ENCODE measurements at regions not wholly inside any gene's neighbourhood (a gene's known extent, or its start where the extent isn't known, plus 50 kb on each side); places are given as distances from the start of the nearest gene placed in this dataset.
A peak's percentile ranks its signal among the peaks of the same experiment; 100 is the strongest.

DNA sequence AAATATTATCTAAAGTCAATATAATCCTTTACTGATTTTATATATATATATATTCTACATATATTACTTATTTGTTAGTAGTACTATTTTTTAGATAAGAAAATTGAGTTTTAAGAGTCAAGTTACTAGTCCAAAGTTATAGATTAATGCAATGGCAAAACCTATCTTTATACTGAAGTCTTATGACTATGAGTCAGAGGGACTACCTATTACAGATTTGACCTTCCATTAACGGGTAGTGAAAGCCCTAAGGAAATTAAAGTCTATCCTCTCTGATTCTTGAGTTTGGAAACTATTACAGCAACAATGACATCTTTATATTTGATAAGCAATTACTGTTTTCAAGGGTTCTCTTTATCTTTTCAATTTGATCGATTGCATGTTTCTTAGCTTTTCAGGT, 315.8 kb downstream of the CASP12 start:
- no peak for DNase-seq

DNA sequence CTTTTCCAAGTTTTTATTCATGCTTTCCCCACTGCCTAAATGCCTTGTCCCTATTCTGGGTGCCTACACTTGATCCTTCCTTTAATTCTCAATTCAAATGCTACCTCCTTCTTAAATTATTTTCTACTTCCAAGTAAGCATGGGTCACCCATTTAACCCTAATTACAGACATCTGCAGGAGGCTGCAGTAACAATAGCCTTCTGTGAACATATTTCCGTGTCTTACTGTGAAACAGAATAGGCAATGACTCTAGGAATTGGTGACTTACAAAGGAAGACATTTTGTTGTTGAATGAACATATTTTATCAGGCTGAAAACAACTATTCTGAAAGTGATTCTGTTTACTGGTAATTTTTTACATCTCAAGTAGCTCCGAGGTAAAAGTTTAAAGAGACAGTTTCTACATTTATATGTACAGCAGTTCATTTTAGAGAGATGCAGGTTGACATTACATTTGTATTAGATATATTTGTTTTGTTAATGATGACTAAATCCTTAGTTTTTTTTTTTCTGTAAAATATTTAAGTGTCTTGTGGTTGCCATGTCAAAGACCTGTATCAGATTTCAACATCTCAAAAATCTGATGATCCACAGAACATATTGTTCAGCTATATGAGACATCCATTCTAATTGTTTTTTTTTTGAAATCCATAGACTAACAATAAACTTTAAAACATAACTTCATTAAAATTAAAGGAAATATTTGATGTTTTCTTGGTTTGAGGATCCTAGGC, 316.8 kb downstream of the CASP12 start:
- DNase-seq, result no peak

DNA sequence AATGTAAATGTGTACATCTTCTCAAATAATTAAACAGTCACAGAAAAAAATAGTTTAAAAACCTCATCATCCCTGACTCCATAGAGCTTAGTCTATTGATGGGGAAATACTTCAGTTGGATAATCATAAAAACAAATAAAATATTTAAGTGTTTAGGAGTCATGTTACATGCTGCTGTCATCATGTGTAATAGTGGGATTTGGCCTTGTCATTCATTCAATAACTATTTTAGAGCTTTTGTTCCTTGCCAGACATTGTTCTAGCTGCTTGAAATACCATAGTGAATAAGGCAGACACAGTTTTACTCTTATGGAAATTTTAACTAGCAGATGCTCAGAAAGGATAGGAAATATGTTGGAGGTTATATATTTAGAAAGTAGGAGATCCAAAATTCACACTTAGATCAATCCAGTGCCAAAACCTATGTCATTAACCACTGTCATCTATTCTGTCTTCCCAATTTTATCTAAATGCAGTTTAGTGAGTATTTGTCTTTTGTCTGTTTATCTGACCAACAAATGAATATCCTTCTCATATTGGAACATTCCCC, 324.7 kb downstream of the CASP12 start:
- no peak for DNase-seq

DNA sequence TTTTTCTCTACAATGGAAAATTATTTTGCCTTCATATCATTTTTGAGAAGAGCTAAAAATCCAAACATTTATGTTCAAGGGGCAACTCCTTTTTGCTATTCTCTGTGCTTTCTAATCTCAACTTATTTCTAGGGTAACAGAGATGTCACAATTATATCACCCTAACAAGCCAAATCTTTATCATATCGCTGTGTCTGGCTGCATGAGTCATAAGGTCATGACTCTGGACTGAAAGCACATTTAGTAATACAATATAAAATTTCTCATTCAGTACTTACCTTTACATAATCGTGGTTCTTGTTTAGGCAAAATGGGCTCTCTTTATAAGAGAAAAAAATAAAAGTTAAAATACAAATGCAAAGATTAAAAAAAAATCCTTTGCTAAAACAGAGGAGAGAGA, 326.0 kb downstream of the CASP12 start:
- DNase-seq, result no peak

DNA sequence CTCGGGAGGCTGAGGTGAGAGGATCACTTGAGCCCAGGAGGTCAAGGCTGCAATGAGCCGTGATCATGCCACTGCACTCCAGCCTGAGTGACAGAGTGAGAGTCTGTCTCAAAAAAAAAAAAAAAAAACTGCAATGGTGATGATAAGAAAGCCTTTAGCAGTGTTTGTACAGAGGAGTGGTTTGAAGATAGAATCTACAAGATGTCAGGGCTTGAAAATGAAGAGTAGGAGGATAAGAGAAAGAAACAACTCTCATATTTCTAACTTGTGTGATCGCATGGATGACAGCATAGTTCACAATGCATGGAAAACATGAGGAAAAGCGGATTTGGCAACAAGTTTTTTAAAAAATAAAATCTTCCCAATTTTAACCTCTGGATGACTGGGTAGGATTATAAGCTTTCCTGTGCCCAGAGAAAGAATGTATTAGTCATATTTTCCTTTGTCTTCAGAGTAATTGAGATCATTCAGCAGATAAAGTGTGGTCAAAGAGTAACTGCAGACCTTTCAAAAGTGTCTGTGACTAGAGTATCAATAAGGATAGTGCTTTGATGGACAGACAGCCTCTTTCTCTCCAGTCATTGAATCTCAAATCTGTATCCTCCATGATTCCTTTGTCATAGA, 328.1 kb downstream of the CASP12 start:
- no peak for DNase-seq

DNA sequence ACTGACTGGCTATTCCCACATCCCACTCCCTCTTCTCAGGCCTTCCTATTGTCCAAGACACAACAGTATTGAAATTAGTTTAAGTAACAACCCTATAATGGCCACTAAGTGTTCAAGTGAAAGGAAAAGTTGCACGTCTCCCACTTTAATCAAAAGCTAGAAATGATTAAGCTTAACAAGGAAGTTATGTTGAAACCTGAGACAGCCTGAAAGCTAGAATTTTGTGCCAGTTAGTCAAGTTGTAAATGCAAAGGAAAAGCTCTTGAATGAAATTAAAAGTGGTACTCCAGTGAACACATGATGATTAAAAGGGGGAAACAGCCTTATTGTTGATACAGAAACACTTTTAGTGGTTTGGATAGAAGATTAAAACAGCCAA, 332.7 kb downstream of the CASP12 start:
- no peak for DNase-seq

DNA sequence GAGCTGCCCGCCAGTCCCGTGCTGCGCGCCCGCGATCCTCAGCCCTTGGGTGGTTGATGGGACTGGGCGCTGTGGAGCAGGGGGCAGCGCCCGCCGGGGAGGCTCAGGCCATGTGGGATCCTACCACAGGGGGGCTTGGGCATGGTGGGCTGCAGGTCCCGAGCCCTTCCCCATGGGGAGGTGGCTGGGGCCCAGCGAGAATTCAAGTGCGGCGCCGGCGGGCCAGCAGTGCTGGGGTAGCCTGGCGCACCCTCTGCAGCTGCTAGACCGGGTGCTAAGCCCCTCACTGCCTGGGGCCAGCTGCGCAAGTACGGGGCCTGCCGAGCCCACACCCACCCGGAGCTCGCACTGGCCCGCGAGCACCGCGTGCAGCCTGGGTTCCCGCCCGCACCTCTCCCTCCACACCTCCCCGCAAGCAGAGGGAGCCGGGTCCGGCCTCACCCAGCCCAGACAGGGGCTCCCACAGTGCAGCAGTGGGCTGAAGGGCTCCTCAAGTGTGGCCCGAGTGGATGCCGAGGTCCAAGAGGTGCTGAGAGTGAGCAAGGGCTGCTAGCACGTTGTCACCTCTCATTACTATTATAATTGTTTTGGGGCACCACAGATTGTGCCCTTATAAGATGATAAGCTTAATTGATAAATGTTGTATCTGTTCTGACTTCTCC, 333.2 kb downstream of the CASP12 start:
- DNase-seq, result no peak

DNA sequence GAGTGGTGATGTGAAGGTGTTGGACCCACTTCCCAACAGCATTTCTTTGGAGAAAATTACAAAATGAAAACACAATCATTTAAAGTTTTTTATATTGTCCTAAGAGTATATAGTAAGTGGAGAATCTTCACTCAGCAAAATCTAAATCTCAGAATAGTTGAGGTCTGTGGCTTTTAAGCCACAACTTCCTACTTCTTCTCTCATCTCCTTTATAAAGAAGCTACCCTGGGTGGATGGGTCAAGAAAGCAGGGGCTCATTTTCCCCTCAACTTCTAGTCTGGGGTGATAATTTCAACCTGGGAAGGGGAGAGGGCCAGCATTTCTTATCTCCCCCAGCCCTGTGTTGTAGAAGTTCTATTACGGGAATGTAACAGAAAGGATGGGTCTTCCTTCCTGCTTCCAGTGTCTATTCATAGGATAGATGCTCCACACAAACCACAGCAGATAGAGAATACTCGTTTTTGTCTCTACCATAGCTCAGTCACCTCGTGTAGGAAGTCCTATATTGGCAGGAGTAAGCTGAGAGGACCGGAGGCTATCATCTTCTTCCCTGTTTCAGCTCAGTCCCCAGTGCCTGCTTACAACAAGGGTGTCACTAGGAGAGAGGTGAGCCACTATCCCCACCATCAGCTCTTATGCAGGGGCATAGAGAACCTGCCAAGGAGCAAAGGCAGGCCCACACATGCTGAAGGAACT, 341.5 kb downstream of the CASP12 start:
- no peak for DNase-seq

DNA sequence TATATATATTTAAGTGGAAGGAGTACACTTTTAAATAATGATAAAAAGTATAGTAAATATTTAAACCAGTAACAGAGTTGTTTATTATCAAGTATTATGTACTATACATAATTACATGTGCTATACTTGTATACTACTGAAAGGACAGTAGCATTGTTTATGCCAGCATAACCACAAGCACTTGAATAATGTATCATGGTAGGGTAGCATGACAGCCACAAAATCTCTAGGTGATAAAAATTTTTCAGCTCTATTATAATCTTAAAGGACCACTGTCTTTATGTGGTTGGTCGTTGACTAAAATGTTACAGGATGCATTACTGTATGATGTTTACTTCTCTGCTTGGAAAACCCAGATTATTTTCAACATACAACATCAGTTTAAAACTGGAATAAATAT, 349.2 kb downstream of the CASP12 start:
- DNase-seq, result no peak

DNA sequence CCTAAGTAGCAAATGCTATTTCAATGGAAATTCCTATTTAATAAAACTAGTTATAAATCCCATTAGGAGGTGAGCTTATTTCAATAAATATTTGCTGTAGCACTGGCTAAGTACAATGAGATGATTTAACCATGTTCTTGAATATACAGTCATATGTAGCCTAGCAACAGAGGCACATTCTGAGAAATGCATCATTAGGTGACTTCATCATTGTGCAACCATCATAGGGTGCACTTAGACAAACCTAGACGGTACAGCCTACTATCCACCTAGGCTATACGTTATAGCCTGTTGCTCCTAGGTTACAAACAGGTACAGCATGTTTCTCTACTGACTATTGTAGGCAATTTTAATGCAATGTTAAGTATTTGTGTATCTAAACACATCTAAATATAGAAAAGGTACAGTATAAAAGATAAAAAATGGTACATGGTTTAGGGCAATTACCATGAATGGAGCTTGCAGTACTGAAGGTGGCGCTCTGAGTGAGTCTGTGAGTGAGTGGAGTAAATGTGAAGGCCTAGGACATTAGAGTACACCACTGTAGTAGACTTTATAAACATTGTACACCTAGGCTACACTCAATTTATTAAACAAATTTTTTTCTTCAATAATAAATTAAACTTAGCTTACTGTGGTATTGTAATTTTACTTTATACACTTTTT, 350.1 kb downstream of the CASP12 start:
- DNase-seq, result no peak

DNA sequence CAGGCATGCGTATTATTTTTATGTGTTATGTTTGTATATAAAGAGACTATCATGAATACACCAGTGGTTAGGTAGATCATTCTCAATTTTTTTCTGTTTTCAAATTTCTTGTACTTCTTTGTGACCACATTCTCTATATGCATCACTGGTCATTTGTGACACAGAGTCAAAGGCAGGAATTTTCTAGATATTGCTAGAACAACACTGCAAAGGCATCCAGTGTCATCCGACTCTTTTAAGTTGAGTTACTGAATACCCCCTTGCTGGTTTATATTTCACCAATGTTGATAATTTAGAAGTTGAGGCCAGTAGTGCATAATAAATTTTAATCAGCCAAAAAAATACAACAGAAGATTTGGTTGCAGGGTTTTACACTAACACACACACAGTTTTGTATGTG, 351.8 kb downstream of the CASP12 start:
- no peak for DNase-seq

DNA sequence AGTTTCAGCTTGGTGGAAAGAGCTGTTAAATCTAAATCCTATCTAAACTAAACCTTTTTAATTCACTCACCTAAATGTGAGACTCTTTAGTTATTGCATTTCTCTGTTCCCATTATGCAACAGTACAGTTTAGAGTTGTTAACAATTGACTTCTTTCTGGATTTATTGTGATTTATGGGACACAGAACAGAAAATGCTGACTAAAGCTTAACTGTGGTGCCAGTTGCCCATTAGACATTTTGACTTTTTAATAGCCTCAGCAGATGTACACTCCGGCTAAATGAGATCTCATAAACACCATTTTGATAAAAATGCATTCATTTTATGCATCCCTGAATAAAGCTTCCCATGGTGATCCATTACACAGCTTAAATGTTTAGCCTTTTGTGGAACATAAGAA, 356.6 kb downstream of the CASP12 start:
- DNase-seq, result no peak

DNA sequence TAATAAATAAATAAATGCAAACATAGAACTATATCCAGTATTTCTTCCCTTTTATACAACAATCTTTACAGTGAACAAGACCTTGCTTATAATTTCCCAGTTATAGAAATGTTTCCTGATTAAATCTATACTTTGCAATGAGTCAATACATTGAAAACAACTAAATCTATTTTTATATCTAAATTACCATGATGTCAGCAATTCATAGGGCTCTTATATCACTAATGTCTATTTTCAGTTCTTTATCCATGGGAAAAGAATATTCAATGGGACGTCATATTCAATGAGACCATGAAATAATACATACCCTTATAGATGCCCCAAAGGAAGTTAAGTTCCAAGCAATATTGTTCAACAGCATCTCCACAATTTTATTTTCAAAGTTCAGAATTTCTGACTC, 359.9 kb downstream of the CASP12 start:
- DNase-seq, result no peak

DNA sequence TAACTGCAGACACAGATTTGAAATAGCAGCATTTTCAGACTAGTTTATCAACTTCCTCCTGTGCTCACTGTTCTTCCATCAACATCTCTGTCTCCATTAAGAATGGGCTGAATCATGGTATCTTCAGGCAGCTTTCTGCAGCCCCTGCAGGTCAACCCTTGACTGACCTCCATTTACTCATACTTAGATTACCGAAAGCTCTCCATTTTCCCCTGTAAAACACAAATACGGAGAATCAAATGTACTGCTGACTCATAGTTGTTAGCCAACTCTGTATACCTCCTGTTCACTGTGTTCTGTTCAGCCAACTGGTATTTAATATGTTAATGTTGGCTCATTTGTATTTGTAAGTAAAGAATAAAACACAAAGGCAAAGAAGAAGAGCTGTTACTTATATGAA, 364.0 kb downstream of the CASP12 start:
- no peak for DNase-seq

DNA sequence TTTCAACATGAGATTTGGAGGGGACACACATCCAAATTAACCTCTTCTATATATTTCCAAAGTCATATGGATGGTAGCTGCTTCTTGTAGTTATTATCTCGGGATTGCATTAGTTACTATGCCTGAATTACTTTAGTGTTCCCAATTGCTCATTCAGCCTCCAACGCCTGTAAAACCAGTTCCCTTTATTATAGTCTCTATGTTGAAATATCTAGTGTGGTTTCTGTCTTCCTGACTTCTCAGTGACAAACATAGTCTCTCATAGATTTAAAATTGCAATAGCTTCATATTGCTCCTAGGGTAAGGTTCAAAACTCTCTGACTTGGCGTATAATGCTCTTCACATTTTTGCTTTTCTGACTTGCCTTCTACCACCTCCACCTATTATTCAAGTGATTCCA, 366.4 kb downstream of the CASP12 start:
- no peak for DNase-seq

DNA sequence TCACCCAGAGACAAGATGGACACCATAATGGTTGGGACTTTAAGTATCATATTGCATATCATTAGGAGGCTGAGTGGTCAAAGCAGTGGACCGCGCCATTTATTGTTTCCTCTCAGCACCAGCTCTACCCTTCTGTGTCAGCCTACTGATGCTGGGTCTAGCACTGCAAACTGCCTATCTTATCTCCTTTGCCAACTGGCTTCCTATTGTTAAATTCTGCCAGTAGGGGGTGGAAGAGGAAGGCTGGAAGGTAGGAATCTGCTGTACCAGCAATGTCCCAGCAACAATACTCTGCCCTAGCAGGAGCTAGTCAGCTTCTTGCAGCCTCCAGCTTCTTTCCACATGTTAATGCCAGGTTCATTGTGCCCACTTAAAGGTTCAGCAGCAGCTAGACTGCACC, 367.1 kb upstream of the PDGFD start:
- DNase-seq, result peak; percentile 32

DNA sequence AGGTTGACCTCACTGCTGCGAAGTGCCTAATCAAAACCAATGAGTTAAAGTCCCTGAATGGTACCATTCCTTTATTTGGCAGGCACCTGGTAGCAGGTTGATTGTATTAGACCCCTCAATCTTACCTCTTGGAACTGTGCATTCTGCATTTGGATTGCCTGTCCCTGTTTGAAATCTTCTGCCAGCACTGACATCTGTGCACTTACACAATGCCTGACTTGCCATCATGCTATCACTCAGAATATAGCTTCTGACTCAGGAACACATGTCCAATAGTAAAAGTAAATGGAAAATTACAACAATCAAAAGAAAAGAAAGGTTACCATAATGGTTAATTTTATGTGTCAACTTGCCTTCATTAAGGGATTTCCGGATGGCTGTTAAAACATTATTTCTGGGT, 366.0 kb upstream of the PDGFD start:
- no peak for DNase-seq

DNA sequence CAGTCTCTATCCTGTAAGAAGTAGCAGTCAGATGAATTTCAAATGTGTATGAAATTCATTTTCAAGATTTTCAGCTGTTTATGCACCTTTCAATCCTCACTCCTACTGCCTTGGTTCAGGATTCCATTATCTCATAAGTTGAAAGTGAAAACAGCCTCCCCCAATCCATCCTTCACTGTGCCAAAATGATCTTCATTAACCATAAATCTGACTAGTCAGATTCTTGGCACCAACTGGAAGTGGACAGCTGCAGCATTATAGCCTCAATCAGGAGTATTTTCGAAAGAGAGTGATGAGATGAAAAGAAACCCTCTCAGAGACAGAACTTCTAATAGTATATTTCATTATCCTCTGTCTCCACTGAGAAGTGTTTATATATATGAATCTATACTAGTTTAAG, 365.3 kb upstream of the PDGFD start:
- DNase-seq, result no peak

DNA sequence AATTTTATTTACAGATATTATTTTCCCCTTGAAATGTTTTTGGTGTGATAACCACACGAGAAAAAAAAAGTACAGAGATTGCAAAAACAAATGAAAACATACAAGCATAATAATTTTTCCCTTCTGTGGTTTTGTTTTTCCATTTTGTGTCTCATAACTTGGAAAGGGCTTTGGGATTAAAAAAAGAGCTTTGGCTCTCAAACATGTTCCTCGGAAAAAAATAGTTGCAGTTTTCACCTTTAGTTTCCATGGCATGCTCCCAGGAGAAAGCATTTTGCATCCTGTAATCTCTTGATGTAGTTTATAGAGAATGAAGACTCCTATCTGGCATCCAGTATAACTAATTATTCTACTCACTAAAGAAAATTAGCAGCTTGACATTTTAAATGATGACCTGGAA, 362.1 kb upstream of the PDGFD start:
- DNase-seq, result no peak

DNA sequence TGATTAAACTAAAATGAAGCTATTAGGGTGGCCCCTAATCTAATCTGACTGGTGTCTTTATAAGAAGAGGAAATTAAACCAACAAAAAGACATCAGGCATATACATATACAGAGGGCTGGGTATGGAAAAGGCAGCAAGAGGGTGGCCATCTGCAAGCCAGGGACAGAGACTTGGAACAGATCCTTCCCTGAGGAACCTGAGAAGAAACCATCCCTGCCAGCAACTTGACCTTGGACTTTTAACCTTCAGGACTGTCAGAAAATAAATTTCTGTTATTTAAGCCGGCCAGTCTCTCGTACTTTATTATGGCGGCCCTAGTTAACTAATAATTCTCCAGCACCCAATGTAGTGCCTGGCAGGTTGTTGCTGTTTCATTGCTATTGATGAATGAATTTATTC, 361.5 kb upstream of the PDGFD start:
- no peak for DNase-seq

DNA sequence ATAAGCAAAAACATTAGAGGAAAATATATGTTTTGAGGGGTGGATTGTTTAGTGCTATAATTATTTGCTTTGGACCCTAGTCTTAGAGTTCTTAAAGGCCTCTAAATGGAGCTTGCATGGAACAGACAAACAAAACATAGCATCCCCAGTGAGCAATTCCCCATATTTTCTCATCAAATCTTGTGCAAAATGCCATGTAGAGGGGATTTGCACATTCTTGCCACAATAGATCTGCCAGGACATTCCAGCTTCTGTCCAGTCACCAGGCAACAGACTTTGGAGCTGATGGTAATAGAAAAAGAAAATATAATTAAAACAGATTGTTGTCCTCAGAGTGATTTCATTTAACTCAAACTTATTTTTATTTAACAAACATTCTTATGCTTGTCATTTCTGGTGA, 360.3 kb upstream of the PDGFD start:
- no peak for DNase-seq

DNA sequence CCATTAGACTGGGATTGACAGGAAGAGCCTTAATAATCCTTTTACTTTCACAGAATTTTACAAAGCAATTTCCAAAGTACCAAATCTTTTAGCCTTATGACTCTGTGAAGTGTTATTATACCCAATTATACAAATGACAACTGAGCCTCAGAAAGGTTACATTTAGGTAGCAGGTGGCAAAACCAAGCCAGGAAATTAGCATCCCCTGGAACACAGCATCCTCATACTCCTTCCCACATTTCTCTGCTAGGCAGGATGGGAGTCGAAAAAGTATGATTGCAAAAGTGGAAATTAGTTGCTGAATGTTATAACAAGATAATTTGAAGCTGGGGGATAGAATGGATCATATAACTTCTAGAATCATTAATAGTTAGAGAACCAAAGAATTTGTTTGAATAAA, 359.7 kb upstream of the PDGFD start:
- no peak for DNase-seq

DNA sequence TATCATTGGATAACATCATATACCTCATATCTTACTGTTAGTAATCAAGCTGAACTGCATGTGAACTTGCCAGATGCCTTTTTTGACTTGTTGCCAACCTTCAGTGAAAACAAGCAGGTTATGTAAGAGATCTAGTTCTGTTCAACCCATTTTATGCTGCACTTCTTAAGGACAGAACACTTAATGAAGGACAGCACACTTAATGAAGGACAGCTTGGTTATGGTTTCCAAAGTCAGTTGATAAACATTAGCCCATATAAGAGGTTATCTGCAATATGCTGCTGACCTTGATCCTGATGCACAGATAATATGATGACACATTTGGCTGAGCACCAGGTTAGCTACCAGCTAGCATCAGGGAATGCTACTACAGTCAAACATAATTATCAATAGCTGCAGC, 358.7 kb upstream of the PDGFD start:
- no peak for DNase-seq
